ENCODE measurements at regions not wholly inside any gene's neighbourhood (a gene's known extent, or its start where the extent isn't known, plus 50 kb on each side); places are given as distances from the start of the nearest gene placed in this dataset.

DNA sequence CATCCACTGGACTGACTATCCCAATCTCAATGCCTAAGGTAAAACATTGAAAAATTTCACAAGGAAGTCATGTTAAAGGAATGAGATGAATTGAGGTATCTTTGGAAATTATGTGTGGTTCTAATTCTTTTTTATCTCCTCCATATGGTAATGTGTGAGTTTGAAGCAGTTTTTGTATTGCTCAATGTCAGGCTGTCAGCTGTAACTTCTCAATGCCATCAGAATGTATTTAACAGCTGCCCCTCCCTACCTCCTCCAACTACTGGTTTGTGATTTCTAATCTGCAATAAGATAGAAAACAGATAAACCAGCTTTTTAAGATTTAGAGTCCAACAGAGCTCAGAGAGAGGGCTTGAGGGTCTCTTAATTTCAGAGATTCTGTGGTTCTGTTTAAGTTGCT lies 1005.8 kb upstream of the ADGRB3 start:
- no peak for DNase-seq (ENCODE audit: low read depth in 2 of 3, low spot score in 2 of 3)

DNA sequence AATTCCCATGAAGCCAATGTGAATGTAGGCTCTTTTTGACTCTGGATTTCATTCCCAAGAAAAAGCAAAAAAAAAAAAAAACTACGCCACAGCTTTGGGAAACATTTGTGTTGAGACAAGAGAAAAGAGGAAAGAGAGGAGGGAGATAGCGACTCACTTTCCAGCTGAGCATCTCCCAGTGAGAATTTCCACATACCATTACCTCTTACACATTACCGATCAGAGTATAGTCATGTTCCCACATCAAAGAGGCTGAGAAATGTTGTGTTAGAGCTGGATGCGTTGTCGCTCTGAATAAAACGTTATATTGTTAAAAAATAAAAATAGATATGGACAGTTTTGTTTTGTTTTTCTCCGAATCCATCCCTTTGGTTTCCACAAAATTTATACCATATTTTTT lies 1019.3 kb upstream of the ADGRB3 start:
- no peak for DNase-seq (ENCODE audit: low read depth in 2 of 3, low spot score in 2 of 3)

GRCh38 chr6:67608099-67608749 lies 1026.9 kb upstream of the ADGRB3 start:
- DNase-seq (ENCODE audit: low read depth in 2 of 3, low spot score in 2 of 3), result no peak

GRCh38 chr6:67606906-67607828 lies 1027.9 kb upstream of the ADGRB3 start:
- DNase-seq (ENCODE audit: low read depth in 2 of 3, low spot score in 2 of 3), result no peak

DNA sequence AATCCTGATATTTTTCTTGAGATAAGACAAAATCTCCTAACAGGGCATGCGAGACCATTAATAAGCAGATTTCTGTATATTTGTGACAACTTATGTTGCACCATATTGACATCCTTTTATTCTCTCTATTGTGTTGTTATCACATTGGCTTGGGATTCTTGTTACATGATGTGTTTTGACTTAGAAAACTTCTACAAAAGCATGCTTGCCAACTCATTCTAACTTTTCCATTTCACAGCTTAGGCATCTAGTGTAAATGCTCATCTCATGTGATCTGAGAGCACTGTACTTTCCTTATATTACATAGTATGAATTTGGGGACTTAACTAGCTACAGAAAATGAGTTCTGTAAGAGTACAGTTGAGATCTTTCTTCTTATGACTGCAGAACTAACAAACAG lies 1040.7 kb upstream of the ADGRB3 start:
- no peak for DNase-seq (ENCODE audit: low read depth in 2 of 3, low spot score in 2 of 3)

DNA sequence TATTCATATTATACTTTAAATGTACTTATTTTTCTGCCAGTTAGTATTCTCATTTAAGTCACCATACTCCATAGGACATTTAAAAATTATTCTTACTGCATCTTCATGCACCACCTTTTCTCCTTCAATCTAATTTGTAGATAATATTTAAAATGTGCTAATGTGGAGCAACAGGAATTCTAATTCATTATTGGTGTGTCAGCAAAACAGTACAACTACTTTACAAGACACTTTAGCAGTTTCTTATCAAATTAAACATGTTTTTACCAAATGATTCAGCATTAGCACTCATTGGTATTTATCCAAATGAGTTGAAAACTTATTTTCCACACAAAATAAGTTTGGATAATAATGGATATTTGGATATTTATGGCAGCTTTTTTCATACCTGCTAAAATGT lies 1041.8 kb upstream of the ADGRB3 start:
- no peak for DNase-seq (ENCODE audit: low read depth in 2 of 3, low spot score in 2 of 3)

DNA sequence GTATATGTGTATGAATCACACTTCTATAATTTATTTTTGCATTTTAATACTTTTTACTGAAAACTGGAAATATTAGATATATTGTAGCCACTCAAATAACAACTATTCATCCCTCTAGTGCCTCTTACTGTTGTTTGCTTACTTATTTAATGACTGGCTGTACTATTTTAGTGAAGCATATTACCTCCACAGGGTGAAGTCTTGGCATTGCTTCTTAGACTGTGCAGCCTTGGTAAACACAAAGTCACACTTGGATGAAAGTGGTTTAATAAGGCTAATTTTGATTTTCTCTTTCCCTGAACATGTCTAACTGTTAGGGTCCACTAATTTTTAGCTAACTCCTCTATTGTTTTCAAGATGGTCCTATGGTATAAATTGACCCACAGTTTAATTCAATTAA lies 1043.2 kb upstream of the ADGRB3 start:
- no peak for DNase-seq (ENCODE audit: low read depth in 2 of 3, low spot score in 2 of 3)

DNA sequence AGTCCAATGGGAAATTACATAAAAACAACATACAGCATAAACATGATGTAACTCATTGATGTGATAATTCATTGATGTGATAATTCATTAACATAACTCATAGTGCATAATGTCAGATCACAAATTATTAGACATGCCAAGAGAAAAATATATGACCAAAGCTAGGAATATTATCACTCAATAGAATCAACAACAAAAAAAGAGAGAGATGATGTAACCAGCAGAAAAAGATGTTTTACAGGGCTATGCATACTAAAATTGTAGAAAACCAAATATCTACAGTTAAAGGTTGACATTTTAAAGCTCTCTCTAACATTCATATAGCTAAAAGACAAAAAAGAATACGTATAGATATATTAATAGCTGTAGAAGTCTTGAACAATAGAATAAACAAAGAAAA lies 1067.2 kb upstream of the ADGRB3 start:
- DNase-seq (ENCODE audit: low read depth in 2 of 3, low spot score in 2 of 3), result no peak

DNA sequence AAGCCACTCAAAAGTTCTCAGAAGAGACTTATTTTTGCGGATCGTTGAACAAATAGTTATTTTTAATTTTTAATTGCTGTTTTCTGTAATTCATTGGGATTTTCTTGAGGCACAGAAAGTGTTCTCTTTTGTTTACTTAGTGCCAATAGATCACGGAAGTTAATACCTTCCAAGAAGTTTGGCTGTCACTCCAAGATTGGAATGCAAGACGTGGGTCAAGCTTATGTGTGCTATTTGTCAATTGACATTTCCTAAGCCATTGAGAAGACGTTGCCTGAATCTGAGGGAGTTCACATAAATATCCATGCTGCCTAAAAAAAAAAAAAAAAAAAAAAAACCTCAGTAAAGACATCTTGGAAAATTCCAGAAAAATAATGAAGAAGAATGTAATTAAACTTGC lies 1071.4 kb upstream of the ADGRB3 start:
- DNase-seq (ENCODE audit: low read depth in 2 of 3, low spot score in 2 of 3), result no peak

DNA sequence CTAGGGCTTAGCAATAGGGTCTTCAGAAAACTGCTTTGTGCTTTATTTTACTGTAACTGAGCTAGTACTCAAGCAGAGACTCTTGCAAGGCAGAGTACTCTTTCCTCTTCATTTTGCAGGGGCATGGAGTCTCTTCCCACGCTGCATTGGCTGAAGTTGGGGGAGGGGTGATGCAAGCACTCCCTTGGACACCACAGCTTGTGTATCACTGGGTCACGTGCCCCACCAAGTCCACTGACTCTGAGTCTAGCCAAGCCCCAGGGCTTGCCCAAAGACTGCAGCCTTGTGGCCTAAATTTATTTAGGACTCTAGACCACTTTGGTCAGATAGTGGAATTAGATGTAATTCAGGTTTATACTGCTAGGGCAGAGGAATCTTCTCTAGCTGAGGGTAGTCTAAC lies 1075.0 kb upstream of the ADGRB3 start:
- no peak for DNase-seq (ENCODE audit: low read depth in 2 of 3, low spot score in 2 of 3)

GRCh38 chr6:67558985-67559384 lies 1076.1 kb upstream of the ADGRB3 start:
- DNase-seq (ENCODE audit: low read depth in 2 of 3, low spot score in 2 of 3), result no peak

GRCh38 chr6:67544851-67545452 lies 1090.1 kb upstream of the ADGRB3 start:
- DNase-seq (ENCODE audit: low read depth in 2 of 3, low spot score in 2 of 3), result no peak

DNA sequence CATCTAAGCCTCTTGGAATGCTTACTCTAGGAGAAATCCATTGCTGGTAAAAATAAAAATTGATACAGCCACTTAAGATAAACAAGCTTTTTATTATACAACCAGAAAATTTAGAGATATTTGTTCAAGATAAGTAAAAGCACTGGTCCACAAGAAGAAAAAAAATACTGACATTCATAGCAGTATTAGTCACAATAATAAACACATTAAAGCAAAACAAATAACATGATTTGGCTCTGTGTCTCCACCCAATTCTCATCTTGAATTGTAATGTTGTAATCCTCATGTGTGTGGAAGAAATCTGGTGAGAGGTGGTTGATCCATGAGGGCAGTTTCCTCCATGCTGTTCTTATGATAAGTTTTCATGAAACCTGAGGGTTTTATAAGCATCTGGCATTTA lies 1093.5 kb upstream of the ADGRB3 start:
- no peak for DNase-seq (ENCODE audit: low read depth in 2 of 3, low spot score in 2 of 3)

DNA sequence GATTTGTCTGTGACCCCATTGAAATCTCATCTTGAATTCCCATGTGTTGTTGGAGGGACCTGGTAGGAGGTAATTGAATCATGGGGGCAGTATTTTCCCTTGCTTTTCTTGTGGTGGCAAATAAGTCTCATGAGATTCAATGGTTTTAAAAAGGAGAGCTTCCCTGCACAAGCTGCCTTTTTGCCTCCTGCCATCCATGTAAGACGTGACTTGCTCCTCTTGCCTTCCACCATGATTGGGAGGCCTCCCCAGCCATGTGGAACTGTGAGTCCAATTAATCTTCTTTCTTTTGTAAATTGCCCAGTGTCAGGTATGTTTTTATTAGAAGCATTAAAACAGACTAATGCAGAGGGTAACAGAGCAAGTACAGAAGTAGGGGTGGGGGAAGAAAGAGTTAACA lies 1097.0 kb upstream of the ADGRB3 start:
- no peak for DNase-seq (ENCODE audit: low read depth in 2 of 3, low spot score in 2 of 3)

DNA sequence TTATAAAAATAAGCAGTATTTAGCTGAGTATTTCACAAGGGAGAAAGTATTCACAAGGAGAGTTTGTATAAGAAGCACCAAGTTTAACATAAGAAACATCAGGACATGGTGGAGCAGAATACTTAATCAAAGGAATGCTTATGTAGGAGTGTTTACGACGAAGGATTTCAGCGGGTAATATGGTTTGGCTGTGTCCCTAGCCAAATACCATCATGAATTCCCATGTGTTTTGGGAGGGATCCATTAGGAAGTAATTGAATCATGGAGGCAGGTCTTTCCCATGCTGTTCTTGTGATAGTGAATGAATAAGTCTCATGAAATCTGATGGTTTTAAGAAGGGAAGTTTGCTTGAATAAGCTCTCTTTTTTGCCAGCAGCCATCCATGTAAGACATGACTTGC lies 1099.1 kb upstream of the ADGRB3 start:
- DNase-seq (ENCODE audit: low read depth in 2 of 3, low spot score in 2 of 3), result no peak

- DNase-seq (ENCODE audit: low read depth in 2 of 3, low spot score in 2 of 3), result no peak
Observed at GRCh38 chr6:67506352-67506751, 1128.7 kb upstream of the ADGRB3 start.

- no peak for DNase-seq (ENCODE audit: low read depth in 2 of 3, low spot score in 2 of 3)
Observed at GRCh38 chr6:67501755-67502154, 1133.3 kb upstream of the ADGRB3 start.

DNA sequence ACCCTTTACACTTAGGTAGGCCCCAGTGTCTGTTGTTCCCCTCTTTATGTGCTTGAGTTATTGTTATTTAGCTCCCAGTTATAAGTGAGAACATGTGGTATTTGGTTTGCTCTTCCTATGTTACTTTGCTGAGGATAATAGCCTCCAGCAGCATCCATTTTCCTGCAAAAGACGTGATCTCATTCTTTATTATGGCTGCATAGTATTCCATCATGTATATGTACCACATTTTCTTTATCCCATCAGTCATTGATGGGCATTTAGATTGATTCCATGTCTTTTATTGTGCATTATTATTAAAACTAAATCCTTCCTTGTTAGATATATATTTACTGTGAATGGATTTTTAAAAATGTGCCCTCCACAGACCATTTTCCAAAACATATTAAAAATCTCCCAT lies 1137.3 kb upstream of the ADGRB3 start:
- no peak for DNase-seq (ENCODE audit: low read depth in 2 of 3, low spot score in 2 of 3)

DNA sequence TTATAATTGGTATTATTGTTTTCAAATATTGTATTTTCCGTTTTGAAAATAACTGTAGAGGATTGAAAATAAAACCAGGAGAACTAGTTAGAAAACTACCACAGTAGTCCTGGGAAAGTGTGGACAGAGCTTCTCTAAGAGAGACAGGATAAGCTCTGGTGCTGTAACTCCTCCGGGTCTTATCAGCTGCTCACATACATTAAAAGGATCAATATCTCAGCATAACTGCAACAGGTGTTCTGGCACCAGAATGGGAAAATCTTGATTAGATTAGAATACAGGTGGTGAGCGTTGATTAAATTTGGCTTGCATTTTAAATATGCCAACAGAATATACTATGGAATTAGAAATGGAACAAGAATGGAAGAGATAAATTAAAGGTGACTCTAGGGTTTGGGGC lies 1138.9 kb upstream of the ADGRB3 start:
- no peak for DNase-seq (ENCODE audit: low read depth in 2 of 3, low spot score in 2 of 3)

- no peak for DNase-seq (ENCODE audit: low read depth in 2 of 3, low spot score in 2 of 3)
Observed at GRCh38 chr6:67493682-67494081, 1141.4 kb upstream of the ADGRB3 start.

DNA sequence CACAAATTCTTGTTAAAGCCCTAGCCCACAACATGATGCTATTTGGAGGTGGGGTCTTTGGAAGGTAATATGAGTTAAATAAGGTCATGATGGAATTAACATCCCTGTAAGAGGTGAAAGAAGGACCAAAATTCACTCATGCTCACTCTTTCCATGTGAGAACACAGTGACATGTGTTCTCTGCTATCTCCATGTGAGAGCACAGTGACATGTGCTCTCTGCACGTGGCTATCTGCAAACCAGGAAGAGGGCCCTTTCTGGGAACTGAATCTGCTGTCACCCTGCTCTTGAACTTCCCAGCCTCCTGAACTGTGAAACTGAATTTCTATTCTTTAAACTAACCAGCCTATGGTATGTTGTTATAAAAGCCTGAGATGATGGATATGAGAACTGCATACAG lies 1159.4 kb upstream of the ADGRB3 start:
- DNase-seq (ENCODE audit: low read depth in 2 of 3, low spot score in 2 of 3), result no peak

DNA sequence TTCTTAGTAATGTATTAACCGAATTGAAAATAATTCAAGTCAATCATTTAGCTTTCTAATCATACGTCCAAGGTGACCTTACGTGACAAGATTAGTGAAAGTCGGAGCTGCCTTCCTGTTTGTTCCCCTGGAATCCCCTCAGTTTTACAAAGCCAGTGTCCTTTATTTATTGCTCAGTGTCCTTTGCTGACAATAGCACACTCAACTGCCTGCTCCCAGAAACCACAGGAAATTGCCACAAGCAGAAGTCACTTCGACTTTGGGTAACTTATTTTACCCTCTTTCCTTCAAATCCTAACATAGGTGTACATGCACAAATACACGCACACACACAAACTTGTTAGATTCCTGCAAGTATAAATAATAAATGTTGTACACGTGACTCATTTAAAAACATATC lies 1167.7 kb upstream of the ADGRB3 start:
- no peak for DNase-seq (ENCODE audit: low read depth in 2 of 3, low spot score in 2 of 3)

Data from hematopoietic multipotent progenitor cell (in vitro differentiated cells).